Testis (tissue), 2 donors: ENCODE measurements at regions not wholly inside any gene's neighbourhood (a gene's known extent, or its start where the extent isn't known, plus 50 kb on each side); places are given as distances from the start of the nearest gene placed in this dataset.

Experiments
- POLR2A ChIP-seq: fragments of 450-650 bp; IDR thresholded peaks from one replicate; pipeline ENCODE4 v1.6.1; 2017; ENCODE audit warnings: antibody characterized with exemption, mild to moderate bottlenecking, moderate library complexity
- TF ChIP-seq, protein P1 (sequence below), 3 experiments: fragments of 450-650 bp in 2 of 3; fragments of 200-600 bp in 1 of 3; sonication (generic) in 1 of 3; IDR thresholded peaks; one replicate each; pipeline ENCODE4 v1.5.1; 2016 to 2019; ENCODE audit warnings: antibody characterized with exemption in 3 of 3, mild to moderate bottlenecking in 2 of 3, moderate library complexity in 1 of 3

DNA sequence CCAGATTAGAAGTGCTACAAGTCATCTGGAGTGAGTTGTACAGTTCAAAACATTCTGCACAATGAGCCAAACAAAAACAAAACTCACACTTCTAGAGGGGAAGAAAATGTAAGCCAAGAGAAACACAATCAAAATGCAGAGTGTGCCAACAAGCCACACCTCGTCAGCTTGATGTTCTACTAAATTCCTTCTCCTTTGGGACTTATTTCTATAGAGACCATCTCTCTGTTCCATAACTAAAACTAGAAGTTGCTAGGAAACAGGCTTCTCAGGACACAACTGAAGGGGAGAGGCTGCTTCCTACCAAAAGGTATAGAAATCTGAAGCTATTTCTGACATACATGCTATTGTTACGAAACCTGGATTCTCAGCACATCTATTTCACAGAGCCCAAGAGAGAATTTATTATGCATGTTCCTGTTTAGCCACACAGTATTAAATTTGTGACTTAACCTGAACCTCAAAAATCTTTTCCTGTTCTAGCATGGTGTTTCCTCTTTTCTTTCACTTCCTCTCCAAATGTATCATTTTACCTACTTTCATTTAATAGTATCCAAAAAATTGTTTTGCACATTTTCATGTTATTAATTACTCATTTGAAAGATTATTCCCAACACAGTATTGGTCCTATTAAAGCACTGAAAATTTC, 211.4 kb upstream of the CCDC150 start:
- TF ChIP-seq, protein P1, sequence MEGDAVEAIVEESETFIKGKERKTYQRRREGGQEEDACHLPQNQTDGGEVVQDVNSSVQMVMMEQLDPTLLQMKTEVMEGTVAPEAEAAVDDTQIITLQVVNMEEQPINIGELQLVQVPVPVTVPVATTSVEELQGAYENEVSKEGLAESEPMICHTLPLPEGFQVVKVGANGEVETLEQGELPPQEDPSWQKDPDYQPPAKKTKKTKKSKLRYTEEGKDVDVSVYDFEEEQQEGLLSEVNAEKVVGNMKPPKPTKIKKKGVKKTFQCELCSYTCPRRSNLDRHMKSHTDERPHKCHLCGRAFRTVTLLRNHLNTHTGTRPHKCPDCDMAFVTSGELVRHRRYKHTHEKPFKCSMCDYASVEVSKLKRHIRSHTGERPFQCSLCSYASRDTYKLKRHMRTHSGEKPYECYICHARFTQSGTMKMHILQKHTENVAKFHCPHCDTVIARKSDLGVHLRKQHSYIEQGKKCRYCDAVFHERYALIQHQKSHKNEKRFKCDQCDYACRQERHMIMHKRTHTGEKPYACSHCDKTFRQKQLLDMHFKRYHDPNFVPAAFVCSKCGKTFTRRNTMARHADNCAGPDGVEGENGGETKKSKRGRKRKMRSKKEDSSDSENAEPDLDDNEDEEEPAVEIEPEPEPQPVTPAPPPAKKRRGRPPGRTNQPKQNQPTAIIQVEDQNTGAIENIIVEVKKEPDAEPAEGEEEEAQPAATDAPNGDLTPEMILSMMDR (IDR thresholded peaks at IDR 0.05), result no peak
- TF ChIP-seq POLR2A, result no peak
